ACHN (cell line): ENCODE measurements at regions not wholly inside any gene's neighbourhood (a gene's known extent, or its start where the extent isn't known, plus 50 kb on each side); places are given as distances from the start of the nearest gene placed in this dataset.

ENCODE experiments used
- DNase-seq: peaks from one replicate; pipeline ENCODE4 v3.0.0-alpha.2; 2015
- in situ Hi-C: cut with HindIII; loops from 2 replicates; pipeline ENCODE4 v1.10.0; 2017; ENCODE audit warnings: low sequenced_read_pairs, low pct_ligation_motif_present, low pct_unique_long_range_greater_than_20kb

DNA sequence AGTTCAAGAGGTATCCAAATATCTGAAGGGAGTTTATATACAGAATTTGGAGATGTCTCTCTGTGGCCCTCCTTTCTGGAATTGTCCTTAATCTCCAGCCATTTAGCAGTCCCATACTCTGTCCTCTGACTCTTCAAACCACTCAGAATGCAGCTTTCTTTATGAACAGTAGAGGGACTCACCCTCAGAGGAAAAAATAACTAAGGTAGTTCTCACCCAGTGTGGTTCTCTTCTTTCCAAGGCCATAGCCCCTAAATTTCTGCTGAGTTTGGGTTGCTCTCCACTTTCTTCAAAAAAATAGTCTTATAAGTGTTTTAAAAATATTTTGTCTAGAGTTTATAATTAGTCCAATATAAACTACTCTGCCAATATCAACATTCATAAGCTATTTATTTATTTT, 369.7 kb downstream of the MATN1 start:
- in situ Hi-C loops: no loop called here
- DNase-seq: no peak

DNA sequence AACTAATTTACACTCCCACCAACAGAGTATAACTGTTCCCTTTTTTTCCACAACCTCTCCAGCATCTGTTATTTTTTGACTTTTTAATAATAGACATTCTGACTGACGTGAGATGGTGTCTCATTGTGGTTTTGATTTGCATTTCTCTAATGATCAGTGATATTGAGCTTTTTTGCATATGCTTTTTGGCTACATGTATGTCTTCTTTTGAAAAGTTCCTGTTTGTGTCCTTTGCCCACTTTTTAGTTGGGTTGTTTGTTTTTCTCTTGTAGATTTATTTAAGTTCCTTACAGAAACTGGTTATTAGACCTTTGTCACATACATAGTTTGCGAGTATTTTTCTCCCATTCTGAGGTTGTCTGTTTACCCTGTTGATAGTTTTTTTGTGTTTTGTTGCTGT, 375.2 kb downstream of the MATN1 start:
- no peak for DNase-seq
- in situ Hi-C loops: no loop called here

DNA sequence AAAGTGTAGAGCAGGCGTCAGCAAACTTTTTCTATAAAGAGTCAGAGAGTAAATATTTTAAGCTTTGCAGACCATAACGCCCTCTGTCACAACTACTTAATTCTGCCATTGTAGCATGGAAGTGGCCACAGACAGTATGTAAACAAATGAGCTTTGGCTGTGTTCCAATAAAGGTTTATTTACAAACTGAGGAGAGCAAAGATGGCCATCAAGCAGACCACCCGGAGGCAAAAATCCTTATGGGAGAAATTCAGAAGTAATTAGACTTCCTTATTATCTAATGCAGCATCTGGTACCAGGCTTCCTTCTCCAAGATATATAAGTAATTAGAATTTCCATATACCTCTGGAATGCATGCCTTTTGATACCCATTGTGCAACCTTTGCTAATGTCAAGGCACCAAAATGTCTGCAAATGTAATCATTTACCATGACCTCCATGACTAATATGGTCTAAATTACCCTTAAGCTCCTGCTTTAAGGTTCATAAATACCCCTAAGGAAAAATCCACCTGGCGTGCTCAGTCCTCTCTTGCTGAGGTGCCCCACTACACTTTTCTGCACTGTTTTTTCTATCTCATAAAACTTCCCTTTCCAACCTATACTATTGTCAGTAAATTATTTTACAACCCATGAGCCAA, 377.8 kb downstream of the MATN1 start:
- DNase-seq: no peak

DNA sequence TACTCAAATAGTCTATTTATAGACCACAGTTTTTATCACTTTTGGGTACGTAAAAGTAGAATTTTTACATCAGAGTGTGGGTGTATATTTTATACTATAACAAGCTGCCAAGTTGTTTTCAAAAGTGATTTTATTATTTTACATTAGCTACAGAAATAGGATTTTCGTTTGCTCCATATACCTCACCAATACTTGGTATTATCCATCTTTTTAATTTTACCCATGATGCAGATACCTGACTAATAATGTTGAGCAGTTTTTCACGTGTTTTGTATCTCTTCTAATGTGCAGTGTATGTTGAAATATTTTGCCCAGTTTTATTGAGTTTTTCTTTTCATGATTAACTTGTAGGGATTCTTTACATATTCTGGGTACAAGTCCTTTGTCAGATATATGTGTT, 379.8 kb downstream of the MATN1 start:
- in situ Hi-C loops: no loop called here
- no peak for DNase-seq

More for the DNA sequence above, 377.8 kb downstream of the MATN1 start:
- in situ Hi-C loops: no loop called here

DNA sequence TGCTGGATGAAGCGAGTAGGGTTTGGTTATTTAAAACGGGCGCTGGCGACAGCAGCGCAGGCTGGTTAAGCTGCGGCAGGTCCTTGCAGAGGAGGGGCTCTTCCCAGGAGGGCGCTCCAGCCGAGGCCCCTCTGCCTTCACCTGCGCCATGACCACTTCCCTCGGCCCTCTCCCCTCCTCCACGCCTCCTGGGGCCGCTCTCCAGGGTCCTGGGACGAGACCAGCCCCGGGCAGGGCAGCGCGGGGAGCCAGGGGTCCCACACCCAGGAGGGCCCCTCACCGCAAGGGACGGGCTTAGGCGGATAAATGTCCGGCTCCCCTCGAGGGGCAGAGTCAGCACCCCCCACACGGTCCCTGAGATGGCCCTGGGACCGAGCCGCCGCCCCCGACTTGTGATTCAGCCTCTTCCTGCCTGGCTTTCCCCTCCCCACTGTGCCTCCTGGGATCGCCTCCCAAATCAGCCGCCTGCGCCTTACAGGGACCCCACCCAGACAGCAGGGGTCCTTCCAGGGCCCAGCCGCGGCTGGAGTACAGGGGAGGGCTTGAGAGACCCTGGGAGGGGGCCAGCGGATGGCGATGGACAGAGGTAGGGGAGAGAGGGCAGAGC, 380.7 kb downstream of the MATN1 start:
- DNase-seq: no peak
- in situ Hi-C loops: no loop called here

DNA sequence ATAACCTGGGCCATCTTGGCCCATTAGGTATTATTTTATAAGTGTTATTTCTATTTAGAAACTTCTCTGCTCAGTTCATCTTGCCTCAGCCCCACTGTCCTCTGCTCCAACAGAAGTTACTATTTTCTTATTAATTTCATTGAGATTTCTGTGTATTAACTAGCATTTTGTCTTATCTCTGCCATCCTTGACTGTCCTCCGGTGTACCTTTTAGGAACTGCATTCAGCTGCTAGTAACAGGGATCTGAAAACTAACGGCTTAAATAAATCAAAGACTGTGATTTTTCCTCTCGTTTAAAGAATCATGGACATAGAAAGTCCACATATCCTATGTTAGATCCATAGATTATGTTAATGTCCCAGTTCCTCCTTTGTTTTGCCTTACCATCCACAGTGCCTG, 382.5 kb downstream of the MATN1 start:
- no peak for DNase-seq
- in situ Hi-C loops: no loop called here

DNA sequence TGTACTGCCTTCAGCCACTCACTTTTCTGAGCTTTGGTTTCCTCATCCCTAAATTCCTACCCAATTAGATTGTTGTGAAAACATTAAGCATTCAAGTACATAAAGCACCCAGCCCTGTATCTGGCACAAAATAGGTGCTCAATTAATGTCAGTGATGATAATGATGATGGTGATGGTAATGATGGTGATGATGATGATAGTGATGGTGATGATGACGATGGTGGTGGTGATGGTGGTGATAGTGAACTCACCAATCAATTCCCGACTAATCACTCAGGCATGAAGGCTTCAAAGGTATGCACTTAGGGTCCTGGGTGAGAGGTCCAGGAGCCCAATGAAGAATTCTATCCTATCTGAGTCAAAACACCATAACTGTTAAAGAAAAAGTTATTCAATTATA, 383.5 kb downstream of the MATN1 start:
- in situ Hi-C loops: no loop called here
- no peak for DNase-seq

DNA sequence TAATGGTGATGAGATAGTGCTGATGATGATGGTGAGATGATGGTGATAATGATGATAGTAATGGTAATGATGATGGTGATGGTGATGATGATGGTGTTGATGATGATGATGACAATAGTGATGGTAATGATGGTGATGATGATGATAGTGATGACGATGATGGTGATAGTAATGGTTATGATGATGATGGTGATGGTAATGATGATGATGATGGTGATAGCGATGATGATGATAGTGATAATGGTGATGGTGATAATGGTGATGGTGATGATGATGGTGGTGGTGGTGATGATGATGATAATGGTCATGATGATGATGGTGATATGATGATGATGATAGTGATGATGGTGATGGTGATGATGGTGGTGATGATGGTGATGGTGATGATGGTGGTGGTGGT, 384.6 kb downstream of the MATN1 start:
- DNase-seq: no peak
- in situ Hi-C loops: no loop called here

DNA sequence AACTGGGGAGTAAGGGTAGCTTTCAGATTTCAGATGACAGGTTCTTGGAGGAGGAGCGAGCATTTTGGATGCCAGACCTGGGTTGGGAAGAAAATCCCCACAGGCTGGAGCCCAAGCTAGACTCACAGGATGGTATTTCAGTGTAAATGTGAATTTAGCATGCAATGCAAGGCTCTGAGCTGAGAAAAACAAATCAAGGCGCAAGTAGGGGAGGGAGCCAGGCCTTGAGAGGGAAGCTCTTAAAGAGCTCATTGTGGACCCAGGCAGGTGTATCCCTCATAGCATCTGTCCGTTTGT, 386.1 kb downstream of the MATN1 start:
- in situ Hi-C loops: no loop called here
- DNase-seq: no peak

DNA sequence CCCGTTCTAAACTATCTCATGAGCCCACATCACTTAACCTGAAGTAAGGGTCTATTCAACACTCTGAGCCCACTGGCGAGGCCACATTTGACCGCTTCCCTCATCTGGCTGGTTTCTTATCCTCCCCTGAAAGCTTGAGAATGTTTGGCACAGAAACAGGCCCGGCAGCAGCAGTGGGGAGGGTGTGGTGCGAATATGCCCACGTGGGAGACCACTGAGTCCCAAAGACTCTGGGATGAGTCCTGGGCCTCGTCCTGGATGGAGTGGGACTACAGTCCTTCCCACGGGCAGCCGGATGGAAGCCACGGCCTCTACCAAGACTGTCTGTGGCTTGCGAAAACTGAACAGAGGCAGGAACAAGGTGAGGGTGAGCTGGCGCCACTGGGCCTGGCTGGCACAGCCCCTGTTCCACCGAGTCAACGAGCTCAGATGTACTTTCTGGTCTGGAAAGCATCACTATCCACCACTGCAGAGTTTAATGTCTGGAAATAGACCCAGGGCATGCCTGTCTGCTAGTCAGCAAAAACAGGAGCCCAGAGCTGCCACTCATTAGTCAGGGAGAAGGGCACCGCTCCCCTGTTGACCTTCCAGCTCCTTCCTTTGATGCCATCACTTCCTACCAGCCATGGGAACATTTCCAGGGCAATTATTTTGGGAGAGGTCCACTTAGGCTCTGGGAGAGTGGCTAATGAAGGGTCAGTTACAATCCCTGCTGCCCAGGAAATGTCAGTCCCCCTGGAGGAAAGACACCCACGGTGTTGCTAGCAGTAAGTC, 386.6 kb downstream of the MATN1 start:
- in situ Hi-C loops: no loop called here
- no peak for DNase-seq

DNA sequence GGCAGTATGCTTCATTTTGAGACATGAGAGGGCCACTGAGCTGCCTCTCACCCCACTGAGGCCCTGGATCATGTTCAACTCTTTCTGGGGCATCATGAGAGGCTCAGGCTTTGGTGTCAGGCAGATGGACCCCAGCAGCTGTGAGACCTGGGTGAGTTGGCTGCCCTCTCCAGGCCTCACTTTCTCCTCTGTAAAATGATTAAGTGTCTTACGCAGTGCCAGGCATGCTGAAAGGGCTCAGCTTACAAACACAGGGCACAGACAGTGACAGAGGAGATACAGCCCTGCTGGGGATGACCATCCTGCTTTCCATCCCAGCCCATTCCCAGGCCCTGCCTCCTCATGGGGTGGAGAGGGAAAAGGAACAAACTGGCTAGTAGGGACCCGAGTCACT, 387.4 kb downstream of the MATN1 start:
- no peak for DNase-seq
- in situ Hi-C loops: no loop called here

DNA sequence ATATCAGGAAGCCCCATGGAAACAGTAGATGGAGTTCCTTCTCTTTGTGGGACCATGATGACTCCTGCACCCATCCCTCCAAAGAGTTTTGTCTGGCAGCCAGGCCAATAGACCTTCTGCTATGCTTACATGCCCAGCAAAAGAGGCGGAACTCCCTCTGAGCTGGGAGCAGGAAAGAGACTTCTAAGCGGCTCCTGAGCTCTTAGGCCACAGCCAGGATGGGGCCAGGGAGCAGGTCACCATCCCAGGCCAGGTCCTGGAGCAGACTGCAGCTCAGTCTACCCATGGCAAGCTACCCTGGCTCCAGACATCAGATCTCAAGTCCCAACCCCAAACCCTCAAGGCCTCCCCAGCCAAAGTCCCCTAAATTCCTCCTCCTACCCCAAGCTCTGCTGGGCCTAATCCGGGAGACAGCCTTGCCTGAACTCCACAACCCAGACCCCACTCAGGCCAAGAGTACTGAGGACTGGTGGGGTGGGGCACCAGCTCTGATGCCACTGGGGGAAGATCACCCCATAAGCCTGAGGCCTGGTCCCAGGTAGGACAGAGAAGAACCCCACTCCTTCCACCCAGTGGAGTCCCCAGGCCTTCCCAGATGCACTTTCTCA, 387.9 kb downstream of the MATN1 start:
- in situ Hi-C loops: no loop called here
- DNase-seq: no peak

DNA sequence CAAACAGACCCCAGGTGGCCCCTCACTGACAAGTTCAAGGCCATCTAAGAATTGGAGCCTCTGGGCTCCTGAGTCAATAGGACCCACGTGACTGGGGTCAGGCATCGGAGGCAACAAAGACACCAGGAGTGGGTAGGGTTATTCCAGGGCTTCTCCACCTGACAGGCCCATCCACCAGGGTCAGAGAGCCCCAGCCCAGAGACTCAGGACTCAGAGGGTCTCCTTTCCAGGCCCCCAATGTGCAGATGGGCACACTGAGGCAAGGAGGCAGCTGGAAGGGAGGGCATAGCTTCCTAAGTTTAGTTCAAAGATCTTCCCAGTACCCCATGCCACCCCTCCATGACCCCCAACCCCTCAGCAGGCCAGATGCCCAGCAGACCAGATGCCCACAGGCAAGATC, 388.6 kb downstream of the MATN1 start:
- in situ Hi-C loops: no loop called here
- no peak for DNase-seq

DNA sequence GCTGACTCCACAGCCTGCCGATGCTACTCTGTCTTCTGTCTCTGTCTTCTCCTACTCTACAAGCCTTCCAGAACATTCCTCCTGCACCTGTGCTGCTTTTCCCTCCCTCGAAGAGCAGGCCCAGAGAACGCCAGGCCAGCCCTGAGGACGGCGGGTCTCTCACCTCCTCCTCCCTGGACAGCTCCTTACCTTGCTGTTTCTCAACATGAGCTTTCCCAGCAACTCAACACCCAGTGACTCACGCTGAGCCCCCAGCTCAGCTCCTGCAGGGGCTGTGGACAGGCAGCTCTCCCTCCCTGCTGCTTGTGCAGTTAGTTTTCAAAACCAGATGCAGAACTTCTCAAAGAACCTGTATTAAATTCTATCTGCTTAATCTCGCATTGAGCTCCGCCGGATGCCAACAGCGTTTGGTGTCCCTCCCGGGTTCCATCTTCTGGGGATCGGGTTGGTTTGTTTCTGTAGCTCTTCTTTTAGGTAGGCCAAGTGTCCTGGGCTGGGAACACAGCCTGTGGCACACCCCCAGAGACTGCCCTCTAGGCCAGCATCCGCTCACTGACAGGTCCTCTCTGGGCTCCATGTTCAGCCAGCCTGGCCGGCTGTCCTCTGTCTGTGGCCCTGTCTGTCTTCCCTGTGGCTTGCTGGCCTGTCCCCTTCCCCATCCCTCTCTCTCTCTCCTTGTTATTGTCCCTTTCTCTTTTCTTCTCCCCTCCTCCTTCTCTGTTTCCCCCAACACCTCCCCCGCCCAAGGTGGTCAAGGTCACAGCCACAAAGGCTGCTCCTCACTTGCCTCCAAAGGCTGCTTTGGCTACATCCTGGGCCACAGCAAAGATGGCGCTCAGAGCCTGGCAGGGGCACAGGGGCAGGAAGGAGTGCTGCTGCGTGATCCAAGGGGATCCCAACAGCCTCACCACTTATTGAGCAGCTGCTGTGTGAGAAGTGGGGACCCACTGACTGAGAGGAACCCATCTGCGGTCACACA, 391.0 kb downstream of the MATN1 start:
- DNase-seq: no peak
- in situ Hi-C loops: no loop called here

DNA sequence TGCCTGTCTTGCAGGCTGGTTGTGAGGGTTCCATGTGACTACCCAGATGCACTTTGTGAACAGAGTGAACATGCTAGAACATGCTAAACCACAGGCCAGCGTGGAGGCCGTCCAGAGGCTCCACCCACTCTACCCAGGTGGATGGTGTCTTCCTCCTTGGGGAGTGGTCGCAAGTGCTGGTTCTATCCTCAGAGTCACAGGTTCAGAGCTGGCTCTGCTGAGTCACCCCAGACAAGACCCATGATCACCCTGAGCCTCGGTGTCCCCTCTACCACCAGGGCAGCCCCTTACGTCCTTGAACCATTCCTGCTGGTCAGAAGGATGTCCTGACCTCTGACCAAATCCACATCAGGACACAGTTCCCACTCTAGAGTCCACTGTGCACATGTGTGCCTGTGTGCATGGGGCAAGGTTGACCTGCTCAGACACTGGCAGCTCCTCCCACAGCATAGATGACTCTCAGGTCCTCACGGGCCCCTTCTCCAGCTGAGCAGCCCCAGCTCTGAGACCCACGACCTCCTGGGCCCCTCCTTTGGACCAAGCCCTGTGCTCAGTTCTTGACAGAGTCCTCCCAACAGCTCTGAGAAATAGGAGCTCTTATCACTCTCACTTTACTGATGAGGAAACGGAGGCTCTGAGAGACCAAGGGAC, 391.8 kb downstream of the MATN1 start:
- in situ Hi-C loops: no loop called here
- DNase-seq: no peak

DNA sequence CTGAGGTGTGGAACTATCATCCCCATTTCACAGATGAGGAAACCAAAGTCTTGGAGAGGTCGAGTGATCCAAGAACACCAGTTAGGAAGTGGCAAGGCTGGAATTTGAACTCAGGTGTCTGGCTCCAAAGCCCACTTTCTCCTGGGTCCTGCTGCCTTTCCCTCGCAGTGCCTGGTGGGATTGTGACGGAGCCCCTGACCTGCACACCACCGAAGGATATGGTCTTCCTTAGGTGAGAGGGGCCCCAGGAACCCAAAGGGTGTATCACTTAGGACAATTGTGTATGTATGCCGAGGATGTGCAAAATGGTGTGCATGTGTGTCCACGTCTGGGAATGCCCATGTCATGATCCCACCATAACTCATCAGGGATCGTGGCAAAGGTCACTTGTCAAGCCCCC, 392.7 kb downstream of the MATN1 start:
- in situ Hi-C loops: no loop called here
- DNase-seq: no peak

DNA sequence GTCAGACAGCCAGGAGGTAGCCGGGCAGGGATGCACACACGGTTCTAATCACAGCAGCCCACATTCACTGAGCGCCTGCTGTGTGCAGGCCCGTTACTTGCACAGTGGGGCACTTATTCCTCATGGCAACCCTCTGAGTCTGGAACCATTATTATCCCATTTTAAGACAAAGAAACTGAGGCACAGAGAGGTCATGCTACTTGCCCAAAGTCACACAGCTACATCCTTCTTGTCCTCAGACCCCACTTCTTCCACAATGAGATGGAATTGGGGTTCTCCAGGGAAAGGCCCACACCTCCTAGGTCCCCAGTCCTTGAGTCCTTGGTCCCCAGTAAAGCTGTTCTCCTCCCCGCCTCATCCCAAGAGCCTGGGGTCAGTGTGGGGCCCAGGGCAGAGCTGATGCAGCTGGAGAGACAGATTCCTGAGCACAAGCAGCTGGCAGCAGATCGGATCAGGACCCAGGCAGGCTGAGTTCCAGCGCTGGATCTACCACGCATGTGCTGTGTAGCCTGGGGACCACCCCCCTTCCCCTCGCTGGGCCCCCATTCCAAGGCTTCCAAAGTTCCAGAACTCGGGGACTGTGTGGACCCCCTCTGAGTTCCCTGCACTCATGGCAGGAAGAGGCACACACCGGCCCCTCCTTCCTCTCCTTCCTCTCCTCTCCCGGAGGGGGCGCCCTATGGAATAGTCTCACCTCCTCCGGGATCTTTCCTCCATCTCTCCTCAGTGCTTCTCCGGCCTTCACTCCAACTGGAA, 393.4 kb downstream of the MATN1 start:
- in situ Hi-C loops: no loop called here
- DNase-seq: no peak
